ENCODE measurements at regions not wholly inside any gene's neighbourhood (a gene's known extent, or its start where the extent isn't known, plus 50 kb on each side); places are given as distances from the start of the nearest gene placed in this dataset.

- no peak overlapping the region for H3K4me3 ChIP-seq (ENCODE audit: control insufficient read depth, low read depth, low read length)
- TF ChIP-seq CTCF (IDR thresholded peaks at IDR 0.05; ENCODE audit: control insufficient read depth, insufficient read depth, low read depth, low read length, missing control alignments), result peak; percentile 51
- DNase-seq (ENCODE audit: low read depth), result peak; percentile 44
Observed at GRCh38 chr2:180124273-180125139, 117.4 kb upstream of the CWC22 start.

GRCh38 chr2:180122874-180123273 lies 115.8 kb upstream of the CWC22 start:
- TF ChIP-seq CTCF (IDR thresholded peaks at IDR 0.05; ENCODE audit: control insufficient read depth, insufficient read depth, low read depth, low read length, missing control alignments), result no peak
- no peak overlapping the region for H3K4me3 ChIP-seq (ENCODE audit: control insufficient read depth, low read depth, low read length)
- peak; percentile 43 for DNase-seq (ENCODE audit: low read depth)

- H3K4me3 ChIP-seq (ENCODE audit: control insufficient read depth, low read depth, low read length), result no peak overlapping the region
- DNase-seq (ENCODE audit: low read depth), result no peak
- no peak for TF ChIP-seq CTCF (IDR thresholded peaks at IDR 0.05; ENCODE audit: control insufficient read depth, insufficient read depth, low read depth, low read length, missing control alignments)
Observed at GRCh38 chr2:180115675-180116074, 108.6 kb upstream of the CWC22 start.

- TF ChIP-seq CTCF (IDR thresholded peaks at IDR 0.05; ENCODE audit: control insufficient read depth, insufficient read depth, low read depth, low read length, missing control alignments), result no peak
- no peak for DNase-seq (ENCODE audit: low read depth)
- H3K4me3 ChIP-seq (ENCODE audit: control insufficient read depth, low read depth, low read length), result no peak overlapping the region
Observed at GRCh38 chr2:180115269-180115668, 108.2 kb upstream of the CWC22 start.

- TF ChIP-seq CTCF (IDR thresholded peaks at IDR 0.05; ENCODE audit: control insufficient read depth, insufficient read depth, low read depth, low read length, missing control alignments), result no peak
- H3K4me3 ChIP-seq (ENCODE audit: control insufficient read depth, low read depth, low read length), result no peak overlapping the region
- no peak for DNase-seq (ENCODE audit: low read depth)
Observed at GRCh38 chr2:180111901-180112300, 104.8 kb upstream of the CWC22 start.

GRCh38 chr2:180110469-180110868 lies 103.4 kb upstream of the CWC22 start:
- no peak for TF ChIP-seq CTCF (IDR thresholded peaks at IDR 0.05; ENCODE audit: control insufficient read depth, insufficient read depth, low read depth, low read length, missing control alignments)
- DNase-seq (ENCODE audit: low read depth), result no peak

More at GRCh38 chr2:180110469-180110868, 103.4 kb upstream of the CWC22 start:
- H3K4me3 ChIP-seq (ENCODE audit: control insufficient read depth, low read depth, low read length), result no peak overlapping the region
